ENCODE measurements at regions not wholly inside any gene's neighbourhood (a gene's known extent, or its start where the extent isn't known, plus 50 kb on each side); places are given as distances from the start of the nearest gene placed in this dataset.
"Not testable (repeated sequence)": the region's sequence is repeated elsewhere in the genome, so short reads cannot be mapped to it uniquely, and the experiment has no call there.

DNA sequence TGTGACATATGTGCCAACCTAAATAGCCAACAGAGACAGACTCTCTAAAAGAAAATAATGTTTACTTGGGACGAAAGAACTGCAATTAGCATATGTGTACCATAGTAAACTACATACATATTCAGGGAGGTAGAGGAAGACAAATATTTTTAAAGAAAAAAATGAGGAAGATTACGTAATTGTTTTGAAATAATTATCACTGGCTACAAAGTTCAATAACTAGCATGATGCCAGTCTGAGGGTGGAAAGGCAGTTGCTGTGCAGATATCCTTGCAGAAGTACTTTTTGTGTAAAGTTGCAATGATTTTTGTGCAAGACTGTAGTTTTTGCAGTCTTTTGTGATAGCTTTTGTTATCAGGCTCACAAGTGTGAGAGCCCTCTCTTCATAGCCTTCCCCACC, 103.3 kb upstream of the ANO5 start:
- H3K36me3 ChIP-seq: no peaks in the 10 kb centered on the region

DNA sequence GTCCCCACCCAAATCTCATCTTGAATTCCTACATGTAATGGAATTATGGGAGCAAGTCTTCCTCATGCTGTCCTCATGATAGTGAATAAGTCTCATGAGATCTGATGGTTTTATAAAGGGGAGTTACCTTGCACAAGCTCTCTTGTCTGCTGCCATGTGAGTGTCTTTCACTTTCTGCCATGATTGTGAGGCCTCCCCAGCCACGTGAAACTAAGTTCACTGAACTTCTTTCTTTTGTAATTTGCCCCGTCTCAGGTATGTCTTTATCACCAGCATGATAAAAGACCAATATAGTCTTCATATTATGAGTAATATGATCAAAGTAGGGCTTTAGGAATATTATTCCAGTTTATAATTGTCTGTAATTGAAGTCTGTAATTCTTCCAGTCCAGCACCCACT, 86.3 kb upstream of the ANO5 start:
- H3K27ac ChIP-seq: no peak overlapping the region
- H3K4me1 ChIP-seq: no peaks in the 10 kb centered on the region
- H3K9me3 ChIP-seq: no peaks in the 10 kb centered on the region
- no peak for DNase-seq (ENCODE audit: low spot score in 2 of 2)
- no peak for TF ChIP-seq EP300 (IDR thresholded peaks at IDR 0.05)
- TF ChIP-seq, protein P1, sequence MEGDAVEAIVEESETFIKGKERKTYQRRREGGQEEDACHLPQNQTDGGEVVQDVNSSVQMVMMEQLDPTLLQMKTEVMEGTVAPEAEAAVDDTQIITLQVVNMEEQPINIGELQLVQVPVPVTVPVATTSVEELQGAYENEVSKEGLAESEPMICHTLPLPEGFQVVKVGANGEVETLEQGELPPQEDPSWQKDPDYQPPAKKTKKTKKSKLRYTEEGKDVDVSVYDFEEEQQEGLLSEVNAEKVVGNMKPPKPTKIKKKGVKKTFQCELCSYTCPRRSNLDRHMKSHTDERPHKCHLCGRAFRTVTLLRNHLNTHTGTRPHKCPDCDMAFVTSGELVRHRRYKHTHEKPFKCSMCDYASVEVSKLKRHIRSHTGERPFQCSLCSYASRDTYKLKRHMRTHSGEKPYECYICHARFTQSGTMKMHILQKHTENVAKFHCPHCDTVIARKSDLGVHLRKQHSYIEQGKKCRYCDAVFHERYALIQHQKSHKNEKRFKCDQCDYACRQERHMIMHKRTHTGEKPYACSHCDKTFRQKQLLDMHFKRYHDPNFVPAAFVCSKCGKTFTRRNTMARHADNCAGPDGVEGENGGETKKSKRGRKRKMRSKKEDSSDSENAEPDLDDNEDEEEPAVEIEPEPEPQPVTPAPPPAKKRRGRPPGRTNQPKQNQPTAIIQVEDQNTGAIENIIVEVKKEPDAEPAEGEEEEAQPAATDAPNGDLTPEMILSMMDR (IDR thresholded peaks at IDR 0.05): no peak
- no peak for TF ChIP-seq POLR2A (IDR thresholded peaks at IDR 0.05)
- H3K27me3 ChIP-seq: no peaks in the 10 kb centered on the region
- H3K36me3 ChIP-seq: no peaks in the 10 kb centered on the region
- whole genome bisulfite sequencing, 2 donors: 69 to 72% methylated on average over 2 of the region's 2 CpGs
- no peak overlapping the region for H3K4me3 ChIP-seq

More for the DNA sequence above, 103.3 kb upstream of the ANO5 start:
- DNase-seq (ENCODE audit: low spot score in 2 of 2): no peak
- 79 to 94% methylated on average over 2 of the region's 2 CpGs for WGBS, 2 donors
- Histone ChIP-seq H3K27ac (no peak overlapping the region), H3K4me1 (no peaks in the 10 kb centered on the region), H3K9me3 (no peaks in the 10 kb centered on the region), H3K27me3 (no peaks in the 10 kb centered on the region), H3K4me3 (no peak overlapping the region)
- TF ChIP-seq POLR2A (IDR thresholded peaks at IDR 0.05) (no peak), EP300 (IDR thresholded peaks at IDR 0.05) (no peak)
- TF ChIP-seq, protein P1 (IDR thresholded peaks at IDR 0.05): no peak

DNA sequence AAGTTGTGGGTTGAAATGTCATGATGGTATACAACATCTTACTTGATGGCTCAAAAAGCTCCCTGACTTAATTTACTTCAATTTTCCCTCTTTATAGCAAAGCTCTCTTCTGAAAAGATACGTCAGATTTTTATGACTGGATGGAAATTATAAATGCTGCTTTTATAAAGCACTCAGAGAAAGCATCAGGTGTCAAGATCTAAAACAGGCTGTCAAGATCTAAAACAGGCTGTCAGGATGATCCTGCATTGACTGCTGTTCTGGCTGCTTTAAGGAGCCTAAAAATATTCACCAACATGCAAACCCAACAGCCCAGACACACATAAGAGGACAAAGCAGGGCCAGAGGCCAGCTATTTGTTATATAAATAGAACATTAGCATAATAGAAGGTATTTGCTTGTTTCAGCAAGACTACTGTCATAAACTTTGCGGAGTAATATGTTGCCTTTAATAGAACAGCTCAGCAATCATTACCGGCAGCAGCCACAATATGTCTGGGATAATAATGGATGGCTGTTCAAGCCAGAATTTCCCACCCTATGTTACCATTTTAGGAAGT, 77.3 kb upstream of the ANO5 start:
- no peak overlapping the region for H3K4me3 ChIP-seq
- WGBS, 2 donors: 53 to 55% methylated on average over 3 of the region's 3 CpGs
- DNase-seq (ENCODE audit: low spot score in 2 of 2): no peak
- H3K36me3 ChIP-seq: no peaks in the 10 kb centered on the region
- no peaks in the 10 kb centered on the region for H3K27me3 ChIP-seq
- no peak overlapping the region for H3K27ac ChIP-seq
- no peaks in the 10 kb centered on the region for H3K4me1 ChIP-seq
- H3K9me3 ChIP-seq: no peaks in the 10 kb centered on the region
- TF ChIP-seq, protein P1 (IDR thresholded peaks at IDR 0.05): no peak
- TF ChIP-seq POLR2A (IDR thresholded peaks at IDR 0.05) (no peak), EP300 (IDR thresholded peaks at IDR 0.05) (no peak)

DNA sequence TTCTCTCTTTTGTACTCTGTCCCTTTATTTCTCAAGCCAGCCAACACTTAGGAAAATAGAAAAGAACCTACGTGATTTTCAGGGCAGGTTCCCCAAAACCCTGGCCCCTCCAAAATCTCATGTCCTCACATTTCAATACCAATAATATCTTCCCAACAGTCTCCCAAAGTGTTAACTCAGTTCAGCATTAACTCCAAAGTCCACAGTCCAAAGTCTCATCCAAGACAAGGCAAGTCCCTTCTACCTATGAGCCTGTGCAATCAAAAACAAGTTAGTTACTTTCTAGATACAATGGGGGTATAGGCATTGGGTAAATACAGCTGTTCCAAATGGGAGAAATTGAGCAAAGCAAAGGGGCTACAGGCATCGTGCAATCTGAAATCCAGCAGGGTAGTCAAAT, 64.9 kb upstream of the ANO5 start:
- H3K36me3 ChIP-seq; H3K4me1 ChIP-seq; H3K27ac ChIP-seq; H3K27me3 ChIP-seq; H3K4me3 ChIP-seq; DNase-seq (ENCODE audit: low spot score in 2 of 2): not testable (repeated sequence)
- WGBS, 2 donors: 87 to 100% methylated on average over 2 of the region's 2 CpGs
- peaks cover 0 to 41% (median 0%) of the 10 kb centered on the region in 4 donors for H3K9me3 ChIP-seq

DNA sequence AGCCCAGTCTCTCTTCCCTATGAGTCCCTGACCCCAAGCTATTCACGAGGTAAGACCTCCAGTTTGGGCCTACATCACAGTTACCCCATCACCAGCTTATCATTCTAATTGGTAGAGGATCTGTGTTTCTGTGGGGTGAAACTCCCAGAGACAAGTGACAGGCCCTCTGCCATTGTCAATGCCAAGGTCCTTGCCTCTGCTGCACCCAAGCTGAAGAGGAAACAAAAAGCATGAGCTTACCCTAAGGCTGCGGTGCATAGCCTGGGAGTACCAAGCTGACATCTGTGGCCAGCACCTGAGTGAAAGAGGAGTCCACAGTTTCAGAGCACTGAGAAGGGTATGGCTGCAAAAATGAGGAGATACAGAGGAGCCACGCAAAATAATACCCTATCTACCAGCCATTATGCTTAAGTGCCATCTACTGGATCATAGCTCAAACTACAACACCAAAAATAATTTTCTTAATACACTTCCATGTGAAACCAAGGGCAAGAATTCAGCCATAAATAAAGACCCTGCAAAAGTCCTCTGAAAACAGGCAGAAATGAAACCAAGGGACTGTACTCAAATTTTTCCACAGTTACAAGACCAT, 62.3 kb upstream of the ANO5 start:
- H3K27ac ChIP-seq: no peak overlapping the region
- no peaks in the 10 kb centered on the region for H3K4me1 ChIP-seq
- no peak overlapping the region for H3K4me3 ChIP-seq
- no peaks in the 10 kb centered on the region for H3K27me3 ChIP-seq
- peaks cover 0 to 23% (median 0%) of the 10 kb centered on the region in 4 donors for H3K9me3 ChIP-seq
- WGBS, 2 donors: 39 to 45% methylated on average over 3 of the region's 3 CpGs
- DNase-seq (ENCODE audit: low spot score in 2 of 2): no peak
- no peaks in the 10 kb centered on the region for H3K36me3 ChIP-seq
- no peak for TF ChIP-seq EP300 (IDR thresholded peaks at IDR 0.05)
- TF ChIP-seq, protein P1 (IDR thresholded peaks at IDR 0.05): peak in 1 of 5 experiments; percentile 25
- TF ChIP-seq POLR2A (IDR thresholded peaks at IDR 0.05): no peak

All from tibial nerve (tissue), 4 donors.